SK-N-SH (cell line): ENCODE measurements at regions not wholly inside any gene's neighbourhood (a gene's known extent, or its start where the extent isn't known, plus 50 kb on each side); places are given as distances from the start of the nearest gene placed in this dataset.
"Not testable (repeated sequence)": the region's sequence is repeated elsewhere in the genome, so short reads cannot be mapped to it uniquely, and the experiment has no call there.

Experiments
- EZH2phosphoT487 ChIP-seq: fragments of 200-600 bp; sonication (generic); IDR thresholded peaks from 2 replicates; pipeline ENCODE4 v1.6.1; 2017; ENCODE audit warnings: low read depth, mixed run types, mild to moderate bottlenecking, antibody characterized with exemption, moderate library complexity, borderline replicate concordance
- GATA2 ChIP-seq: sonication (generic); formaldehyde crosslinking; IDR thresholded peaks from 2 replicates; pipeline ENCODE4 v1.5.0; 2020; ENCODE audit warnings: mild to moderate bottlenecking, missing genetic modification reagents
- POLR2AphosphoS5 ChIP-seq: IDR thresholded peaks from 2 replicates; pipeline ENCODE4 v1.6.1; 2012; ENCODE audit warnings: low read depth, low read length
- RAD21 ChIP-seq: IDR thresholded peaks from 2 replicates; pipeline ENCODE4 v1.6.1; 2012; ENCODE audit warnings: mild to moderate bottlenecking, low read length
- TCF12 ChIP-seq: IDR thresholded peaks from 2 replicates; pipeline ENCODE4 v1.4.0; 2012
- TF ChIP-seq, protein P1 (sequence below): fragments of 200-600 bp; sonication (generic); IDR thresholded peaks from 2 replicates; pipeline ENCODE4 v1.6.1; 2017; ENCODE audit warnings: antibody characterized with exemption, mild to moderate bottlenecking, moderate library complexity
- TF ChIP-seq, protein P2 (sequence below): fragments of 150-350 bp; IDR thresholded peaks from 2 replicates; pipeline ENCODE4 v1.6.1; 2017; ENCODE audit warnings: antibody characterized with exemption, low read length, low read depth, borderline replicate concordance
- TF ChIP-seq, protein P3 (sequence below): IDR thresholded peaks from 2 replicates; pipeline ENCODE4 v1.4.0; 2012; ENCODE audit warnings: low read depth, borderline replicate concordance
- TF ChIP-seq, protein P4 (sequence below): IDR thresholded peaks from 2 replicates; pipeline ENCODE4 v1.6.1; 2012; ENCODE audit warnings: mild to moderate bottlenecking, low read depth, low read length, moderate library complexity

DNA sequence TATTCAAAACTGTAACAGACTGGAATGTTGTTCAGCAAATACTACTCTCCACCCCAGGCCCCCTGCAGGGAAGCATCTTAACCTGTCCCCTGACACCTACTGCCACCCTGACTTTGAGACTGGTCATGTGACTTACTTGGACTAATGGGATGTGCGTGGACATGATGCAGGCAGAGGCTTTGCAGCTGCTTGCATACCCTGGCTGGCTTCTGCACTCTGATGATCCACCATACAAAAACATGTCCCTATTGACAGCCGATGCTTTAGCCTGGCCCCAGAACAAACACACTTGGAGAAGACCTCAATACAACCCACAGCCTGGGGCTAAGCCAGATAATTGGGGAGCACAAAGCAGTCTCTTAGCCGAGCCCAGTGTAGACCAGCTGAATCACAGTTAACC is 180.5 kb downstream of the ATP6V0E2 start:
- TF ChIP-seq, protein P1, sequence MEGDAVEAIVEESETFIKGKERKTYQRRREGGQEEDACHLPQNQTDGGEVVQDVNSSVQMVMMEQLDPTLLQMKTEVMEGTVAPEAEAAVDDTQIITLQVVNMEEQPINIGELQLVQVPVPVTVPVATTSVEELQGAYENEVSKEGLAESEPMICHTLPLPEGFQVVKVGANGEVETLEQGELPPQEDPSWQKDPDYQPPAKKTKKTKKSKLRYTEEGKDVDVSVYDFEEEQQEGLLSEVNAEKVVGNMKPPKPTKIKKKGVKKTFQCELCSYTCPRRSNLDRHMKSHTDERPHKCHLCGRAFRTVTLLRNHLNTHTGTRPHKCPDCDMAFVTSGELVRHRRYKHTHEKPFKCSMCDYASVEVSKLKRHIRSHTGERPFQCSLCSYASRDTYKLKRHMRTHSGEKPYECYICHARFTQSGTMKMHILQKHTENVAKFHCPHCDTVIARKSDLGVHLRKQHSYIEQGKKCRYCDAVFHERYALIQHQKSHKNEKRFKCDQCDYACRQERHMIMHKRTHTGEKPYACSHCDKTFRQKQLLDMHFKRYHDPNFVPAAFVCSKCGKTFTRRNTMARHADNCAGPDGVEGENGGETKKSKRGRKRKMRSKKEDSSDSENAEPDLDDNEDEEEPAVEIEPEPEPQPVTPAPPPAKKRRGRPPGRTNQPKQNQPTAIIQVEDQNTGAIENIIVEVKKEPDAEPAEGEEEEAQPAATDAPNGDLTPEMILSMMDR: not testable (repeated sequence)
- not testable (repeated sequence) for TF ChIP-seq RAD21; TCF12; POLR2AphosphoS5; EZH2phosphoT487; GATA2 (CRISPR knock-in tag)
- TF ChIP-seq, protein P2, sequence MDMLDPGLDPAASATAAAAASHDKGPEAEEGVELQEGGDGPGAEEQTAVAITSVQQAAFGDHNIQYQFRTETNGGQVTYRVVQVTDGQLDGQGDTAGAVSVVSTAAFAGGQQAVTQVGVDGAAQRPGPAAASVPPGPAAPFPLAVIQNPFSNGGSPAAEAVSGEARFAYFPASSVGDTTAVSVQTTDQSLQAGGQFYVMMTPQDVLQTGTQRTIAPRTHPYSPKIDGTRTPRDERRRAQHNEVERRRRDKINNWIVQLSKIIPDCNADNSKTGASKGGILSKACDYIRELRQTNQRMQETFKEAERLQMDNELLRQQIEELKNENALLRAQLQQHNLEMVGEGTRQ: not testable (repeated sequence)
- TF ChIP-seq, protein P3, sequence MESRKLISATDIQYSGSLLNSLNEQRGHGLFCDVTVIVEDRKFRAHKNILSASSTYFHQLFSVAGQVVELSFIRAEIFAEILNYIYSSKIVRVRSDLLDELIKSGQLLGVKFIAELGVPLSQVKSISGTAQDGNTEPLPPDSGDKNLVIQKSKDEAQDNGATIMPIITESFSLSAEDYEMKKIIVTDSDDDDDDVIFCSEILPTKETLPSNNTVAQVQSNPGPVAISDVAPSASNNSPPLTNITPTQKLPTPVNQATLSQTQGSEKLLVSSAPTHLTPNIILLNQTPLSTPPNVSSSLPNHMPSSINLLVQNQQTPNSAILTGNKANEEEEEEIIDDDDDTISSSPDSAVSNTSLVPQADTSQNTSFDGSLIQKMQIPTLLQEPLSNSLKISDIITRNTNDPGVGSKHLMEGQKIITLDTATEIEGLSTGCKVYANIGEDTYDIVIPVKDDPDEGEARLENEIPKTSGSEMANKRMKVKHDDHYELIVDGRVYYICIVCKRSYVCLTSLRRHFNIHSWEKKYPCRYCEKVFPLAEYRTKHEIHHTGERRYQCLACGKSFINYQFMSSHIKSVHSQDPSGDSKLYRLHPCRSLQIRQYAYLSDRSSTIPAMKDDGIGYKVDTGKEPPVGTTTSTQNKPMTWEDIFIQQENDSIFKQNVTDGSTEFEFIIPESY: not testable (repeated sequence)
- TF ChIP-seq, protein P4, sequence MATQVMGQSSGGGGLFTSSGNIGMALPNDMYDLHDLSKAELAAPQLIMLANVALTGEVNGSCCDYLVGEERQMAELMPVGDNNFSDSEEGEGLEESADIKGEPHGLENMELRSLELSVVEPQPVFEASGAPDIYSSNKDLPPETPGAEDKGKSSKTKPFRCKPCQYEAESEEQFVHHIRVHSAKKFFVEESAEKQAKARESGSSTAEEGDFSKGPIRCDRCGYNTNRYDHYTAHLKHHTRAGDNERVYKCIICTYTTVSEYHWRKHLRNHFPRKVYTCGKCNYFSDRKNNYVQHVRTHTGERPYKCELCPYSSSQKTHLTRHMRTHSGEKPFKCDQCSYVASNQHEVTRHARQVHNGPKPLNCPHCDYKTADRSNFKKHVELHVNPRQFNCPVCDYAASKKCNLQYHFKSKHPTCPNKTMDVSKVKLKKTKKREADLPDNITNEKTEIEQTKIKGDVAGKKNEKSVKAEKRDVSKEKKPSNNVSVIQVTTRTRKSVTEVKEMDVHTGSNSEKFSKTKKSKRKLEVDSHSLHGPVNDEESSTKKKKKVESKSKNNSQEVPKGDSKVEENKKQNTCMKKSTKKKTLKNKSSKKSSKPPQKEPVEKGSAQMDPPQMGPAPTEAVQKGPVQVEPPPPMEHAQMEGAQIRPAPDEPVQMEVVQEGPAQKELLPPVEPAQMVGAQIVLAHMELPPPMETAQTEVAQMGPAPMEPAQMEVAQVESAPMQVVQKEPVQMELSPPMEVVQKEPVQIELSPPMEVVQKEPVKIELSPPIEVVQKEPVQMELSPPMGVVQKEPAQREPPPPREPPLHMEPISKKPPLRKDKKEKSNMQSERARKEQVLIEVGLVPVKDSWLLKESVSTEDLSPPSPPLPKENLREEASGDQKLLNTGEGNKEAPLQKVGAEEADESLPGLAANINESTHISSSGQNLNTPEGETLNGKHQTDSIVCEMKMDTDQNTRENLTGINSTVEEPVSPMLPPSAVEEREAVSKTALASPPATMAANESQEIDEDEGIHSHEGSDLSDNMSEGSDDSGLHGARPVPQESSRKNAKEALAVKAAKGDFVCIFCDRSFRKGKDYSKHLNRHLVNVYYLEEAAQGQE: not testable (repeated sequence)
